GM06990 (cell line): ENCODE measurements at regions not wholly inside any gene's neighbourhood (a gene's known extent, or its start where the extent isn't known, plus 50 kb on each side); places are given as distances from the start of the nearest gene placed in this dataset.

Source experiments
- DNase-seq: peaks from one replicate; pipeline ENCODE4 v3.0.0-alpha.2; 2011; ENCODE audit not compliant: insufficient read length; ENCODE audit errors: extremely low read depth
- H3K27me3 ChIP-seq: replicated peaks from 2 replicates; pipeline ENCODE4 v1.6.0; 2011; ENCODE audit warnings: low read length; ENCODE audit not compliant: control insufficient read depth, insufficient read depth
- H3K36me3 ChIP-seq: 2 replicates; pipeline ENCODE4 v1.5.1; 2011; ENCODE audit warnings: low read length; ENCODE audit not compliant: control insufficient read depth, insufficient read depth
- H3K4me3 ChIP-seq: replicated peaks from 2 replicates; pipeline ENCODE4 v1.5.1; 2011; ENCODE audit warnings: low read depth, mild to moderate bottlenecking, control low read depth, low read length
- CTCF ChIP-seq: IDR thresholded peaks from 2 replicates; pipeline ENCODE4 v1.5.1; 2011; ENCODE audit warnings: low read length, control low read depth, mild to moderate bottlenecking, inconsistent platforms; ENCODE audit not compliant: insufficient read depth, poor library complexity, severe bottlenecking

- TF ChIP-seq CTCF: no peak
- DNase-seq: no peak
- Histone ChIP-seq H3K4me3 (no peak overlapping the region), H3K27me3 (no peaks in the 10 kb centered on the region; the same call in 1 of the 2 replicates), H3K36me3 (no peaks in the 10 kb centered on the region)
Observed at GRCh38 chr1:78715181-78715661, 65.6 kb downstream of the IFI44 start.

- DNase-seq: no peak
- H3K36me3 ChIP-seq: no peaks in the 10 kb centered on the region
- H3K27me3 ChIP-seq: no peaks in the 10 kb centered on the region; the same call in 1 of the 2 replicates
- no peak for TF ChIP-seq CTCF
- H3K4me3 ChIP-seq: no peak overlapping the region
Observed at GRCh38 chr1:78716186-78716585, 66.6 kb downstream of the IFI44 start.

- Histone ChIP-seq H3K36me3 (no peaks in the 10 kb centered on the region), H3K27me3 (no peaks in the 10 kb centered on the region; the same call in 1 of the 2 replicates), H3K4me3 (no peak overlapping the region)
- no peak for TF ChIP-seq CTCF
- no peak for DNase-seq
Observed at GRCh38 chr1:78718566-78718965, 68.9 kb downstream of the IFI44 start.

GRCh38 chr1:78721136-78721535 is 71.5 kb downstream of the IFI44 start:
- no peak overlapping the region for H3K4me3 ChIP-seq
- no peak for DNase-seq
- no peaks in the 10 kb centered on the region; the same call in 1 of the 2 replicates for H3K27me3 ChIP-seq
- no peaks in the 10 kb centered on the region for H3K36me3 ChIP-seq
- no peak for TF ChIP-seq CTCF

- Histone ChIP-seq H3K27me3 (no peaks in the 10 kb centered on the region; the same call in 1 of the 2 replicates), H3K4me3 (no peak overlapping the region), H3K36me3 (no peaks in the 10 kb centered on the region)
- DNase-seq: no peak
- TF ChIP-seq CTCF: no peak
Observed at GRCh38 chr1:78722105-78722504, 72.5 kb downstream of the IFI44 start.

- no peak for DNase-seq
- Histone ChIP-seq H3K27me3 (no peaks in the 10 kb centered on the region; the same call in 1 of the 2 replicates), H3K4me3 (no peak overlapping the region), H3K36me3 (no peaks in the 10 kb centered on the region)
- no peak for TF ChIP-seq CTCF
Observed at GRCh38 chr1:78722521-78722920, 72.9 kb downstream of the IFI44 start.
